ENCODE measurements at regions not wholly inside any gene's neighbourhood (a gene's known extent, or its start where the extent isn't known, plus 50 kb on each side); places are given as distances from the start of the nearest gene placed in this dataset.

- H3K9me3 Mint-ChIP-seq: peaks cover 55% of the 10 kb centered on the region
- intact Hi-C loops (cut with micrococcal nuclease): no loop called here
- H3K4me1 Mint-ChIP-seq (ENCODE audit: low read depth): no peaks in the 10 kb centered on the region
- no peak overlapping the region for H3K4me3 Mint-ChIP-seq
- H3K36me3 Mint-ChIP-seq (ENCODE audit: low read depth): no peaks in the 10 kb centered on the region
- no peak overlapping the region for H3K27ac Mint-ChIP-seq
- H3K27me3 Mint-ChIP-seq: no peaks in the 10 kb centered on the region
Observed at GRCh38 chr3:118168175-118168574, 866.5 kb downstream of the IGSF11 start.

- peaks cover 55% of the 10 kb centered on the region for H3K9me3 Mint-ChIP-seq
- no peak overlapping the region for H3K27ac Mint-ChIP-seq
- no peaks in the 10 kb centered on the region for H3K4me1 Mint-ChIP-seq (ENCODE audit: low read depth)
- intact Hi-C loops (cut with micrococcal nuclease): no loop called here
- H3K27me3 Mint-ChIP-seq: no peaks in the 10 kb centered on the region
- no peaks in the 10 kb centered on the region for H3K36me3 Mint-ChIP-seq (ENCODE audit: low read depth)
- H3K4me3 Mint-ChIP-seq: no peak overlapping the region
Observed at GRCh38 chr3:118171236-118171852, 863.3 kb downstream of the IGSF11 start.

- H3K27me3 Mint-ChIP-seq: no peaks in the 10 kb centered on the region
Observed at GRCh38 chr3:118180853-118181252, 853.8 kb downstream of the IGSF11 start.

GRCh38 chr3:118181274-118181673 lies 853.4 kb downstream of the IGSF11 start:
- Mint-ChIP-seq H3K9me3 (peaks cover 28% of the 10 kb centered on the region), H3K4me3 (no peak overlapping the region), H3K4me1 (ENCODE audit: low read depth) (no peaks in the 10 kb centered on the region), H3K27me3 (no peaks in the 10 kb centered on the region), H3K27ac (no peak overlapping the region), H3K36me3 (ENCODE audit: low read depth) (no peaks in the 10 kb centered on the region)
- intact Hi-C loops (cut with micrococcal nuclease): no loop called here

More at GRCh38 chr3:118180853-118181252, 853.8 kb downstream of the IGSF11 start:
- Mint-ChIP-seq H3K4me3 (no peak overlapping the region), H3K4me1 (ENCODE audit: low read depth) (no peaks in the 10 kb centered on the region), H3K9me3 (peaks cover 28% of the 10 kb centered on the region), H3K27ac (no peak overlapping the region), H3K36me3 (ENCODE audit: low read depth) (no peaks in the 10 kb centered on the region)
- intact Hi-C loops (cut with micrococcal nuclease): no loop called here

GRCh38 chr3:118186051-118186450 lies 848.6 kb downstream of the IGSF11 start:
- Mint-ChIP-seq H3K27ac (no peak overlapping the region), H3K4me3 (no peak overlapping the region), H3K36me3 (ENCODE audit: low read depth) (no peaks in the 10 kb centered on the region), H3K27me3 (no peaks in the 10 kb centered on the region), H3K4me1 (ENCODE audit: low read depth) (no peaks in the 10 kb centered on the region), H3K9me3 (peaks cover 18% of the 10 kb centered on the region)
- intact Hi-C loops (cut with micrococcal nuclease): no loop called here

GRCh38 chr3:118187221-118187620 lies 847.4 kb downstream of the IGSF11 start:
- Mint-ChIP-seq H3K9me3 (peaks cover 20% of the 10 kb centered on the region), H3K36me3 (ENCODE audit: low read depth) (no peaks in the 10 kb centered on the region), H3K4me3 (no peak overlapping the region), H3K27me3 (no peaks in the 10 kb centered on the region), H3K27ac (no peak overlapping the region), H3K4me1 (ENCODE audit: low read depth) (no peaks in the 10 kb centered on the region)
- intact Hi-C loops (cut with micrococcal nuclease): no loop called here

- Mint-ChIP-seq H3K4me3 (no peak overlapping the region), H3K27ac (no peak overlapping the region), H3K36me3 (ENCODE audit: low read depth) (no peaks in the 10 kb centered on the region), H3K4me1 (ENCODE audit: low read depth) (no peaks in the 10 kb centered on the region), H3K9me3 (peaks cover 76% of the 10 kb centered on the region), H3K27me3 (no peaks in the 10 kb centered on the region)
- intact Hi-C loops (cut with micrococcal nuclease): no loop called here
Observed at GRCh38 chr3:118196183-118196582, 838.5 kb downstream of the IGSF11 start.

GRCh38 chr3:118199044-118199443 lies 835.6 kb downstream of the IGSF11 start:
- no peaks in the 10 kb centered on the region for H3K27me3 Mint-ChIP-seq
- H3K4me3 Mint-ChIP-seq: no peak overlapping the region
- intact Hi-C loops (cut with micrococcal nuclease): no loop called here
- no peaks in the 10 kb centered on the region for H3K36me3 Mint-ChIP-seq (ENCODE audit: low read depth)
- no peak overlapping the region for H3K27ac Mint-ChIP-seq
- no peaks in the 10 kb centered on the region for H3K4me1 Mint-ChIP-seq (ENCODE audit: low read depth)
- peaks cover 66% of the 10 kb centered on the region for H3K9me3 Mint-ChIP-seq

- intact Hi-C loops (cut with micrococcal nuclease): no loop called here
- H3K27me3 Mint-ChIP-seq: no peaks in the 10 kb centered on the region
- peaks cover 47% of the 10 kb centered on the region for H3K9me3 Mint-ChIP-seq
- no peaks in the 10 kb centered on the region for H3K4me1 Mint-ChIP-seq (ENCODE audit: low read depth)
- H3K27ac Mint-ChIP-seq: no peak overlapping the region
- no peak overlapping the region for H3K4me3 Mint-ChIP-seq
- H3K36me3 Mint-ChIP-seq (ENCODE audit: low read depth): no peaks in the 10 kb centered on the region
Observed at GRCh38 chr3:118204052-118204656, 830.5 kb downstream of the IGSF11 start.

GRCh38 chr3:118207271-118207670 lies 827.4 kb downstream of the IGSF11 start:
- H3K4me1 Mint-ChIP-seq (ENCODE audit: low read depth): no peaks in the 10 kb centered on the region
- H3K27me3 Mint-ChIP-seq: no peaks in the 10 kb centered on the region
- no peaks in the 10 kb centered on the region for H3K36me3 Mint-ChIP-seq (ENCODE audit: low read depth)
- H3K27ac Mint-ChIP-seq: no peak overlapping the region
- intact Hi-C loops (cut with micrococcal nuclease): no loop called here
- no peak overlapping the region for H3K4me3 Mint-ChIP-seq
- H3K9me3 Mint-ChIP-seq: peaks cover 16% of the 10 kb centered on the region

GRCh38 chr3:118208642-118209041 lies 826.0 kb downstream of the IGSF11 start:
- Mint-ChIP-seq H3K9me3 (peaks cover 18% of the 10 kb centered on the region), H3K4me1 (ENCODE audit: low read depth) (no peaks in the 10 kb centered on the region), H3K4me3 (no peak overlapping the region), H3K36me3 (ENCODE audit: low read depth) (no peaks in the 10 kb centered on the region), H3K27me3 (no peaks in the 10 kb centered on the region), H3K27ac (no peak overlapping the region)
- intact Hi-C loops (cut with micrococcal nuclease): no loop called here

GRCh38 chr3:118213892-118214291 lies 820.8 kb downstream of the IGSF11 start:
- H3K27me3 Mint-ChIP-seq: no peaks in the 10 kb centered on the region
- H3K27ac Mint-ChIP-seq: no peak overlapping the region
- H3K4me1 Mint-ChIP-seq (ENCODE audit: low read depth): no peaks in the 10 kb centered on the region
- H3K36me3 Mint-ChIP-seq (ENCODE audit: low read depth): no peaks in the 10 kb centered on the region
- H3K9me3 Mint-ChIP-seq: peaks cover 31% of the 10 kb centered on the region
- intact Hi-C loops (cut with micrococcal nuclease): no loop called here
- H3K4me3 Mint-ChIP-seq: no peak overlapping the region

GRCh38 chr3:118226206-118226605 lies 808.4 kb downstream of the IGSF11 start:
- Mint-ChIP-seq H3K27ac (no peak overlapping the region), H3K4me1 (ENCODE audit: low read depth) (no peaks in the 10 kb centered on the region), H3K9me3 (peaks cover 26% of the 10 kb centered on the region), H3K4me3 (no peak overlapping the region), H3K36me3 (ENCODE audit: low read depth) (no peaks in the 10 kb centered on the region), H3K27me3 (no peaks in the 10 kb centered on the region)
- intact Hi-C loops (cut with micrococcal nuclease): no loop called here

GRCh38 chr3:118227191-118227590 lies 807.5 kb downstream of the IGSF11 start:
- no peaks in the 10 kb centered on the region for H3K4me1 Mint-ChIP-seq (ENCODE audit: low read depth)
- intact Hi-C loops (cut with micrococcal nuclease): no loop called here
- H3K4me3 Mint-ChIP-seq: no peak overlapping the region
- no peaks in the 10 kb centered on the region for H3K27me3 Mint-ChIP-seq
- H3K9me3 Mint-ChIP-seq: peaks cover 20% of the 10 kb centered on the region
- H3K27ac Mint-ChIP-seq: no peak overlapping the region
- no peaks in the 10 kb centered on the region for H3K36me3 Mint-ChIP-seq (ENCODE audit: low read depth)

- Mint-ChIP-seq H3K4me1 (ENCODE audit: low read depth) (no peaks in the 10 kb centered on the region), H3K27ac (no peak overlapping the region), H3K36me3 (ENCODE audit: low read depth) (no peaks in the 10 kb centered on the region), H3K4me3 (no peak overlapping the region), H3K27me3 (no peaks in the 10 kb centered on the region), H3K9me3 (peaks cover 20% of the 10 kb centered on the region)
- intact Hi-C loops (cut with micrococcal nuclease): no loop called here
Observed at GRCh38 chr3:118228151-118228550, 806.5 kb downstream of the IGSF11 start.
